MM.1S (cell line): ENCODE measurements at regions not wholly inside any gene's neighbourhood (a gene's known extent, or its start where the extent isn't known, plus 50 kb on each side); places are given as distances from the start of the nearest gene placed in this dataset.

Source experiments
- DNase-seq: peaks from one replicate; pipeline ENCODE4 v3.0.0-alpha.2; 2015
- H2AFZ ChIP-seq: fragments of 300-600 bp; sonication (generic); 2 replicates; pipeline ENCODE4 v1.6.0; 2016; ENCODE audit warnings: antibody characterized with exemption, low read length
- H3F3A ChIP-seq: fragments of 300-600 bp; sonication (generic); 2 replicates; pipeline ENCODE4 v1.6.1; 2016; ENCODE audit warnings: mild to moderate bottlenecking, antibody characterized with exemption, low read length, moderate library complexity, mixed read lengths; ENCODE audit not compliant: insufficient read depth
- H3K27ac ChIP-seq: fragments of 300-600 bp; sonication (generic); 2 replicates; pipeline ENCODE4 v1.5.1; 2016; ENCODE audit warnings: mild to moderate bottlenecking, low read length
- H3K27me3 ChIP-seq: fragments of 300-600 bp; sonication (generic); replicated peaks from 2 replicates; pipeline ENCODE4 v1.6.0; 2016; ENCODE audit warnings: low read length; ENCODE audit not compliant: insufficient read depth
- H3K36me3 ChIP-seq: fragments of 300-600 bp; sonication (generic); replicated peaks from 2 replicates; pipeline ENCODE4 v1.6.1; 2016; ENCODE audit warnings: mild to moderate bottlenecking, low read length, mixed read lengths; ENCODE audit not compliant: insufficient read depth
- H3K4me1 ChIP-seq: fragments of 300-600 bp; sonication (generic); 2 replicates; pipeline ENCODE4 v1.6.1; 2016; ENCODE audit warnings: low read length, mixed read lengths
- H3K4me2 ChIP-seq: fragments of 300-600 bp; sonication (generic); 2 replicates; pipeline ENCODE4 v1.6.0; 2016; ENCODE audit warnings: low read depth, low read length
- H3K4me3 ChIP-seq: fragments of 300-600 bp; sonication (generic); 2 replicates; pipeline ENCODE4 v1.5.1; 2016; ENCODE audit warnings: low read length, mixed read lengths
- H3K79me2 ChIP-seq: fragments of 300-600 bp; sonication (generic); 2 replicates; pipeline ENCODE4 v1.6.1; 2016; ENCODE audit warnings: mixed run types, low read length, mixed read lengths
- H3K9ac ChIP-seq: fragments of 300-600 bp; sonication (generic); 2 replicates; pipeline ENCODE4 v1.6.1; 2016; ENCODE audit warnings: low read length, mixed read lengths
- H3K9me2 ChIP-seq: fragments of 300-600 bp; sonication (generic); replicated peaks from 2 replicates; pipeline ENCODE4 v1.6.1; 2016; ENCODE audit warnings: mild to moderate bottlenecking, low read length, mixed read lengths; ENCODE audit not compliant: insufficient read depth
- H3K9me3 ChIP-seq: fragments of 300-600 bp; sonication (generic); replicated peaks from 2 replicates; pipeline ENCODE4 v1.6.1; 2016; ENCODE audit warnings: mild to moderate bottlenecking, low read length, mixed read lengths; ENCODE audit not compliant: insufficient read depth
- H4K20me1 ChIP-seq: fragments of 300-600 bp; sonication (generic); 2 replicates; pipeline ENCODE4 v1.6.1; 2016; ENCODE audit warnings: mild to moderate bottlenecking, low read length, moderate library complexity, mixed read lengths; ENCODE audit not compliant: insufficient read depth
- CTCF ChIP-seq: fragments of 300-600 bp; sonication (generic); IDR thresholded peaks from 2 replicates; pipeline ENCODE4 v1.5.1; 2016; ENCODE audit warnings: antibody characterized with exemption, low read length, mixed read lengths
- EZH2 ChIP-seq: fragments of 300-600 bp; sonication (generic); optimal IDR thresholded peaks from 2 replicates; pipeline ENCODE3; 2017; ENCODE audit warnings: low read depth, mild to moderate bottlenecking, antibody characterized with exemption, low read length, mixed read lengths
- EZH2phosphoT487 ChIP-seq: fragments of 300-600 bp; sonication (generic); IDR thresholded peaks from 2 replicates; pipeline ENCODE4 v1.6.1; 2018; ENCODE audit warnings: antibody characterized with exemption, low read length

GRCh38 chr4:30903502-30904214 is 183.5 kb downstream of the PCDH7 start:
- H3K79me2 ChIP-seq, result no peaks in the 10 kb centered on the region
- DNase-seq, result no peak
- no peak overlapping the region for H3K9ac ChIP-seq
- H4K20me1 ChIP-seq, result no peaks in the 10 kb centered on the region
- no peaks in the 10 kb centered on the region for H3K9me3 ChIP-seq
- no peaks in the 10 kb centered on the region for H3F3A ChIP-seq
- no peaks in the 10 kb centered on the region for H3K9me2 ChIP-seq
- H3K4me2 ChIP-seq, result no peak overlapping the region
- H3K36me3 ChIP-seq, result no peaks in the 10 kb centered on the region
- H3K27ac ChIP-seq, result no peak overlapping the region
- H2AFZ ChIP-seq, result no peak overlapping the region
- no peaks in the 10 kb centered on the region for H3K4me1 ChIP-seq
- H3K27me3 ChIP-seq, result no peaks in the 10 kb centered on the region
- TF ChIP-seq EZH2phosphoT487 (no peak), EZH2 (no peak), CTCF (no peak)
- no peak overlapping the region for H3K4me3 ChIP-seq

- Histone ChIP-seq H3K9me2 (no peaks in the 10 kb centered on the region), H3K27me3 (no peaks in the 10 kb centered on the region), H3K9ac (no peak overlapping the region), H3K79me2 (no peaks in the 10 kb centered on the region), H3K4me3 (no peak overlapping the region), H3K36me3 (no peaks in the 10 kb centered on the region), H3K4me1 (no peaks in the 10 kb centered on the region), H3K4me2 (no peak overlapping the region), H3K9me3 (no peaks in the 10 kb centered on the region), H3F3A (no peaks in the 10 kb centered on the region), H2AFZ (no peak overlapping the region), H4K20me1 (no peaks in the 10 kb centered on the region), H3K27ac (no peak overlapping the region)
- no peak for DNase-seq
- TF ChIP-seq CTCF (no peak), EZH2phosphoT487 (no peak), EZH2 (no peak)
These were observed 184.0 kb downstream of the PCDH7 start for GRCh38 chr4:30904215-30904555.

- no peak for DNase-seq
- H3K27ac ChIP-seq, result no peak overlapping the region
- no peak overlapping the region for H3K9ac ChIP-seq
- no peaks in the 10 kb centered on the region for H3K36me3 ChIP-seq
- no peaks in the 10 kb centered on the region for H3K4me1 ChIP-seq
- H2AFZ ChIP-seq, result no peak overlapping the region
- H3K4me3 ChIP-seq, result no peak overlapping the region
- no peaks in the 10 kb centered on the region for H3K9me3 ChIP-seq
- H3K9me2 ChIP-seq, result no peaks in the 10 kb centered on the region
- TF ChIP-seq CTCF (no peak), EZH2phosphoT487 (no peak)
- H3K79me2 ChIP-seq, result no peaks in the 10 kb centered on the region
- H3K27me3 ChIP-seq, result no peaks in the 10 kb centered on the region
- H4K20me1 ChIP-seq, result no peaks in the 10 kb centered on the region
- no peaks in the 10 kb centered on the region for H3F3A ChIP-seq
- H3K4me2 ChIP-seq, result no peak overlapping the region
These were observed 184.4 kb downstream of the PCDH7 start for GRCh38 chr4:30904588-30904987.
